Panc1 (cell line): ENCODE measurements at regions not wholly inside any gene's neighbourhood (a gene's known extent, or its start where the extent isn't known, plus 50 kb on each side); places are given as distances from the start of the nearest gene placed in this dataset.

ENCODE experiments used
- POLR2AphosphoS5 ChIP-seq: IDR thresholded peaks from 2 replicates; pipeline ENCODE4 v1.6.1; 2012; ENCODE audit warnings: mild to moderate bottlenecking, low read depth, low read length, moderate library complexity
- REST ChIP-seq, 2 experiments: IDR thresholded peaks; 2 replicates each; pipeline ENCODE4 v1.6.1; 2011 to 2012; ENCODE audit warnings: low read depth in 2 of 2, control low read depth in 1 of 2, low read length in 1 of 2, mild to moderate bottlenecking in 1 of 2, moderate library complexity in 1 of 2; ENCODE audit not compliant: insufficient read depth in 1 of 2
- SIN3A ChIP-seq: IDR thresholded peaks from 2 replicates; pipeline ENCODE4 v1.6.1; 2012; ENCODE audit warnings: low read depth, mild to moderate bottlenecking, low read length, moderate library complexity, borderline replicate concordance; ENCODE audit not compliant: insufficient read depth
- TCF7L2 ChIP-seq: IDR thresholded peaks from 2 replicates; pipeline ENCODE4 v1.6.1; 2011; ENCODE audit warnings: mild to moderate bottlenecking, low read depth, low read length, inconsistent platforms
- TF ChIP-seq, protein P1 (sequence below): fragments of 450-650 bp; IDR thresholded peaks from 2 replicates; pipeline ENCODE4 v1.5.1; 2017; ENCODE audit warnings: mild to moderate bottlenecking

DNA sequence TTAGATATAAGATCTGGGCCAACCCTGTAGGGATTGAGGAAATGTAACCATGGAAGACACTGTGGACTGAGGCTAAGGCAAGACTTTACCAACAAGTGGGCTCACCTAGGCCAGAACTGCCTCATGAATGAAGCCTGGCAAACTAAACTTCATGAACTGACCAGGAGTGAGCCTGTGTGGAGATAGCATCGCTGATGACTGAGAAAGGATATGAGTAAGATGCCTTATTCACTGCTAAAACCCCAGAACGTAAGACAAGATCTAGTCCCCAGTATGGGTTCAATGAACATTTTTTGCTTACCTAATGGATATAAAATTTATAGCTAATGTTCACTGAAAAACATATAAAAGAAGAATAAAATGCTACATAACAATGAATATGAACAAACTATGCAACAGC is 399.8 kb downstream of the SATB2 start:
- TF ChIP-seq, protein P1, sequence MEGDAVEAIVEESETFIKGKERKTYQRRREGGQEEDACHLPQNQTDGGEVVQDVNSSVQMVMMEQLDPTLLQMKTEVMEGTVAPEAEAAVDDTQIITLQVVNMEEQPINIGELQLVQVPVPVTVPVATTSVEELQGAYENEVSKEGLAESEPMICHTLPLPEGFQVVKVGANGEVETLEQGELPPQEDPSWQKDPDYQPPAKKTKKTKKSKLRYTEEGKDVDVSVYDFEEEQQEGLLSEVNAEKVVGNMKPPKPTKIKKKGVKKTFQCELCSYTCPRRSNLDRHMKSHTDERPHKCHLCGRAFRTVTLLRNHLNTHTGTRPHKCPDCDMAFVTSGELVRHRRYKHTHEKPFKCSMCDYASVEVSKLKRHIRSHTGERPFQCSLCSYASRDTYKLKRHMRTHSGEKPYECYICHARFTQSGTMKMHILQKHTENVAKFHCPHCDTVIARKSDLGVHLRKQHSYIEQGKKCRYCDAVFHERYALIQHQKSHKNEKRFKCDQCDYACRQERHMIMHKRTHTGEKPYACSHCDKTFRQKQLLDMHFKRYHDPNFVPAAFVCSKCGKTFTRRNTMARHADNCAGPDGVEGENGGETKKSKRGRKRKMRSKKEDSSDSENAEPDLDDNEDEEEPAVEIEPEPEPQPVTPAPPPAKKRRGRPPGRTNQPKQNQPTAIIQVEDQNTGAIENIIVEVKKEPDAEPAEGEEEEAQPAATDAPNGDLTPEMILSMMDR, result no peak
- TF ChIP-seq TCF7L2, result no peak
- TF ChIP-seq POLR2AphosphoS5, result no peak
- no peak for TF ChIP-seq SIN3A
- no peak for TF ChIP-seq REST (IDR thresholded peaks at IDR 0.05; ENCODE audit: insufficient read depth in 1 of 2, low read depth in 2 of 2, low read length in 1 of 2)
